GM12891 (cell line): ENCODE measurements at regions not wholly inside any gene's neighbourhood (a gene's known extent, or its start where the extent isn't known, plus 50 kb on each side); places are given as distances from the start of the nearest gene placed in this dataset.

Experiments
- DNase-seq: peaks from one replicate; pipeline ENCODE4 v3.0.0; 2011; ENCODE audit warnings: low spot score; ENCODE audit not compliant: insufficient read length
- FAIRE-seq: peaks from 2 replicates; lab custom pipeline; 2011; peaks lifted over from hg19 to GRCh38; lab: Jason Lieb, UNC
- PAX5 ChIP-seq: IDR thresholded peaks from 2 replicates; pipeline ENCODE4 v1.6.1; 2011; ENCODE audit warnings: low read length, moderate library complexity, mild to moderate bottlenecking; ENCODE audit not compliant: insufficient read depth, severe bottlenecking
- POLR2A ChIP-seq: IDR thresholded peaks from 2 replicates; pipeline ENCODE4 v1.6.1; 2011; ENCODE audit warnings: low read depth, low read length, control low read depth
- POLR2AphosphoS5 ChIP-seq: IDR thresholded peaks from 2 replicates; pipeline ENCODE4 v1.6.1; 2011; ENCODE audit warnings: low read depth, low read length, control low read depth
- POU2F2 ChIP-seq: IDR thresholded peaks from 2 replicates; pipeline ENCODE4 v1.6.1; 2011; ENCODE audit warnings: low read depth, mild to moderate bottlenecking, control low read depth, low read length, moderate library complexity
- SPI1 ChIP-seq: IDR thresholded peaks from 2 replicates; pipeline ENCODE4 v1.6.1; 2011; ENCODE audit warnings: low read depth, low read length, control low read depth
- TAF1 ChIP-seq: IDR thresholded peaks from 2 replicates; pipeline ENCODE4 v1.6.1; 2011; ENCODE audit warnings: low read depth, low read length, control low read depth

- FAIRE-seq (no peak), DNase-seq (no peak)
- TF ChIP-seq POU2F2 (no peak), POLR2A (no peak), TAF1 (no peak), SPI1 (no peak), POLR2AphosphoS5 (no peak), PAX5 (no peak)
These were observed 213.3 kb downstream of the WDR11 start for GRCh38 chr10:121064491-121064890.

GRCh38 chr10:121065330-121065729, 214.2 kb downstream of the WDR11 start:
- TF ChIP-seq POU2F2 (no peak), SPI1 (no peak), PAX5 (no peak), POLR2AphosphoS5 (no peak), POLR2A (no peak), TAF1 (no peak)
- DNase-seq, result no peak
- no peak for FAIRE-seq

GRCh38 chr10:121069061-121069850, 218.1 kb downstream of the WDR11 start:
- peak; percentile 18 for DNase-seq
- no peak for TF ChIP-seq TAF1
- TF ChIP-seq SPI1, result peak; percentile 82
- no peak for TF ChIP-seq PAX5
- no peak for FAIRE-seq

GRCh38 chr10:121070275-121071070, 219.3 kb downstream of the WDR11 start:
- FAIRE-seq (no peak), DNase-seq (no peak)
- 0 out of 2 replicates have a peak, but pooled peaks have one; percentile 11 for TF ChIP-seq SPI1
- no peak for TF ChIP-seq PAX5

- FAIRE-seq, result no peak
These were observed 220.7 kb downstream of the WDR11 start for GRCh38 chr10:121071901-121072300.

GRCh38 chr10:121073728-121074127, 222.6 kb downstream of the WDR11 start:
- FAIRE-seq, result no peak
- TF ChIP-seq POLR2A, result no peak
- no peak for TF ChIP-seq TAF1
- no peak for TF ChIP-seq POU2F2
- TF ChIP-seq PAX5, result no peak
- no peak for TF ChIP-seq POLR2AphosphoS5
- TF ChIP-seq SPI1, result no peak

More at GRCh38 chr10:121071901-121072300, 220.7 kb downstream of the WDR11 start:
- TF ChIP-seq PAX5, result no peak
- DNase-seq, result no peak

GRCh38 chr10:121076776-121077715, 225.9 kb downstream of the WDR11 start:
- no peak for TF ChIP-seq POLR2AphosphoS5
- TF ChIP-seq POU2F2, result no peak
- no peak for TF ChIP-seq TAF1
- no peak for TF ChIP-seq SPI1
- no peak for TF ChIP-seq PAX5
- no peak for TF ChIP-seq POLR2A
- DNase-seq (no peak), FAIRE-seq (no peak)

More at GRCh38 chr10:121073728-121074127, 222.6 kb downstream of the WDR11 start:
- DNase-seq, result no peak

GRCh38 chr10:121078036-121078435, 226.9 kb downstream of the WDR11 start:
- TF ChIP-seq POLR2A (no peak), PAX5 (no peak), POLR2AphosphoS5 (no peak), POU2F2 (no peak), TAF1 (no peak), SPI1 (no peak)
- FAIRE-seq (no peak), DNase-seq (no peak)

- FAIRE-seq, result no peak
- TF ChIP-seq PAX5 (no peak), POLR2A (no peak), TAF1 (no peak), POU2F2 (no peak), POLR2AphosphoS5 (no peak), SPI1 (no peak)
- no peak for DNase-seq
These were observed 227.5 kb downstream of the WDR11 start for GRCh38 chr10:121078672-121079102.

- no peak for FAIRE-seq
- TF ChIP-seq SPI1 (no peak), POLR2A (no peak), POLR2AphosphoS5 (no peak), PAX5 (no peak), POU2F2 (no peak), TAF1 (no peak)
- DNase-seq, result no peak
These were observed 228.1 kb downstream of the WDR11 start for GRCh38 chr10:121079226-121079625.
